ENCODE measurements at regions not wholly inside any gene's neighbourhood (a gene's known extent, or its start where the extent isn't known, plus 50 kb on each side); places are given as distances from the start of the nearest gene placed in this dataset.

- no peak for DNase-seq (ENCODE audit: low read depth)
Observed at GRCh38 chr12:59839514-59839913, 243.7 kb downstream of the SLC16A7 start.

- DNase-seq (ENCODE audit: low read depth) = no peak
Observed at GRCh38 chr12:59843260-59843843, 247.5 kb downstream of the SLC16A7 start.

- no peak for DNase-seq (ENCODE audit: low read depth)
Observed at GRCh38 chr12:59844750-59845149, 248.9 kb downstream of the SLC16A7 start.

GRCh38 chr12:59845293-59845692, 249.5 kb downstream of the SLC16A7 start:
- no peak for DNase-seq (ENCODE audit: low read depth)

- no peak for DNase-seq (ENCODE audit: low read depth)
Observed at GRCh38 chr12:59847127-59847526, 251.3 kb downstream of the SLC16A7 start.

- DNase-seq (ENCODE audit: low read depth) = no peak
Observed at GRCh38 chr12:59850268-59850667, 254.4 kb downstream of the SLC16A7 start.

GRCh38 chr12:59858508-59859170, 262.8 kb downstream of the SLC16A7 start:
- DNase-seq (ENCODE audit: low read depth) = no peak

GRCh38 chr12:59859171-59859510, 263.3 kb downstream of the SLC16A7 start:
- DNase-seq (ENCODE audit: low read depth) = no peak

- no peak for DNase-seq (ENCODE audit: low read depth)
Observed at GRCh38 chr12:59861635-59862034, 265.8 kb downstream of the SLC16A7 start.

GRCh38 chr12:59867055-59867454, 271.2 kb downstream of the SLC16A7 start:
- DNase-seq (ENCODE audit: low read depth) = no peak

GRCh38 chr12:59867689-59868088, 271.9 kb downstream of the SLC16A7 start:
- DNase-seq (ENCODE audit: low read depth) = no peak

- DNase-seq (ENCODE audit: low read depth) = no peak
Observed at GRCh38 chr12:59871779-59872178, 275.9 kb downstream of the SLC16A7 start.

- no peak for DNase-seq (ENCODE audit: low read depth)
Observed at GRCh38 chr12:59873136-59873535, 277.3 kb downstream of the SLC16A7 start.

GRCh38 chr12:59874781-59875180, 279.0 kb downstream of the SLC16A7 start:
- DNase-seq (ENCODE audit: low read depth) = no peak

- no peak for DNase-seq (ENCODE audit: low read depth)
Observed at GRCh38 chr12:59886131-59886733, 290.4 kb downstream of the SLC16A7 start.

- DNase-seq (ENCODE audit: low read depth) = no peak
Observed at GRCh38 chr12:59887178-59887577, 291.3 kb downstream of the SLC16A7 start.

- no peak for DNase-seq (ENCODE audit: low read depth)
Observed at GRCh38 chr12:59890896-59891579, 295.2 kb downstream of the SLC16A7 start.

GRCh38 chr12:59895166-59895775, 299.4 kb downstream of the SLC16A7 start:
- no peak for DNase-seq (ENCODE audit: low read depth)

- peak; percentile 6 for DNase-seq (ENCODE audit: low read depth)
Observed at GRCh38 chr12:59904874-59905521, 309.2 kb downstream of the SLC16A7 start.

GRCh38 chr12:59911516-59911915, 315.7 kb downstream of the SLC16A7 start:
- DNase-seq (ENCODE audit: low read depth) = no peak

- no peak for DNase-seq (ENCODE audit: low read depth)
Observed at GRCh38 chr12:59916988-59917387, 321.2 kb downstream of the SLC16A7 start.

GRCh38 chr12:59927032-59927431, 331.2 kb downstream of the SLC16A7 start:
- no peak for DNase-seq (ENCODE audit: low read depth)
